ENCODE measurements at regions not wholly inside any gene's neighbourhood (a gene's known extent, or its start where the extent isn't known, plus 50 kb on each side); places are given as distances from the start of the nearest gene placed in this dataset.

DNA sequence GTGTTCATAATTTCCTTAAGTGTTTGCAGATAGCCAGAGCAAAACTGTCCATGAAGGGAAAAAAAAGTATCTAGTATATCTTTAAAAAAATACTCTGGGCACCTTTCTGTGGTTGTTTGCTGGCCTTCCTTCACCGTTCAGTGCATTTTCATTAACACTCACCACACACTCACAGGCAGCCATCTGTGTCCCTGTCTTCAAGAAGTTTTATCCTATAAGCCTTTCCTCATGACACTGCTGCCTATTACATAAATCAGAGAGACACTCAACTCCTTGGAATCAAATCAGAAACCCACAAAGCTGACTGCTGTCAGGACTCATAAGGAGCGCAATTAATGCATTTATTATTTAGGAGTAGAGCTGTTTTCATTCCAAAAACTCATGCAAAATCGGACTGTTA, 1720.2 kb downstream of the PCDH7 start:
- TF ChIP-seq, protein P1, sequence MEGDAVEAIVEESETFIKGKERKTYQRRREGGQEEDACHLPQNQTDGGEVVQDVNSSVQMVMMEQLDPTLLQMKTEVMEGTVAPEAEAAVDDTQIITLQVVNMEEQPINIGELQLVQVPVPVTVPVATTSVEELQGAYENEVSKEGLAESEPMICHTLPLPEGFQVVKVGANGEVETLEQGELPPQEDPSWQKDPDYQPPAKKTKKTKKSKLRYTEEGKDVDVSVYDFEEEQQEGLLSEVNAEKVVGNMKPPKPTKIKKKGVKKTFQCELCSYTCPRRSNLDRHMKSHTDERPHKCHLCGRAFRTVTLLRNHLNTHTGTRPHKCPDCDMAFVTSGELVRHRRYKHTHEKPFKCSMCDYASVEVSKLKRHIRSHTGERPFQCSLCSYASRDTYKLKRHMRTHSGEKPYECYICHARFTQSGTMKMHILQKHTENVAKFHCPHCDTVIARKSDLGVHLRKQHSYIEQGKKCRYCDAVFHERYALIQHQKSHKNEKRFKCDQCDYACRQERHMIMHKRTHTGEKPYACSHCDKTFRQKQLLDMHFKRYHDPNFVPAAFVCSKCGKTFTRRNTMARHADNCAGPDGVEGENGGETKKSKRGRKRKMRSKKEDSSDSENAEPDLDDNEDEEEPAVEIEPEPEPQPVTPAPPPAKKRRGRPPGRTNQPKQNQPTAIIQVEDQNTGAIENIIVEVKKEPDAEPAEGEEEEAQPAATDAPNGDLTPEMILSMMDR (IDR thresholded peaks at IDR 0.05; ENCODE audit: poor library complexity) = no peak
- TF ChIP-seq EZH2 (IDR thresholded peaks at IDR 0.05; ENCODE audit: borderline replicate concordance) = no peak
- no peak for TF ChIP-seq EZH2phosphoT487 (IDR thresholded peaks at IDR 0.05; ENCODE audit: low read depth, severe bottlenecking, unreplicated experiment)
